ENCODE measurements at regions not wholly inside any gene's neighbourhood (a gene's known extent, or its start where the extent isn't known, plus 50 kb on each side); places are given as distances from the start of the nearest gene placed in this dataset.

GRCh38 chr2:38224181-38224580 lies 148.2 kb upstream of the CYP1B1 start:
- no peak overlapping the region for H3K4me3 ChIP-seq (IDR thresholded peaks at IDR 0.05; ENCODE audit: insufficient read depth, low read depth, low read length)
- H3K79me2 ChIP-seq (ENCODE audit: insufficient read depth, low read depth), result no peaks in the 10 kb centered on the region
- no peaks in the 10 kb centered on the region for H3K4me1 ChIP-seq (ENCODE audit: low read depth, poor library complexity, severe bottlenecking)
- no peak overlapping the region for H3K27ac ChIP-seq
- H3K4me2 ChIP-seq, result no peak overlapping the region
- H3K36me3 ChIP-seq (ENCODE audit: insufficient read depth), result no peaks in the 10 kb centered on the region
- H3K27me3 ChIP-seq (ENCODE audit: insufficient read depth, low read depth), result no peaks in the 10 kb centered on the region
- H3K9ac ChIP-seq, result no peak overlapping the region
- no peak overlapping the region for H2AFZ ChIP-seq (ENCODE audit: low read depth)
- TF ChIP-seq CTCF (conservative IDR thresholded peaks at IDR 0.05; ENCODE audit: low read depth, low read length), result no peak
- no peaks in the 10 kb centered on the region for H4K20me1 ChIP-seq (ENCODE audit: insufficient read depth)

GRCh38 chr2:38223256-38223655 lies 147.3 kb upstream of the CYP1B1 start:
- no peaks in the 10 kb centered on the region for H4K20me1 ChIP-seq (ENCODE audit: insufficient read depth)
- no peak overlapping the region for H3K9ac ChIP-seq
- H3K27me3 ChIP-seq (ENCODE audit: insufficient read depth, low read depth), result no peaks in the 10 kb centered on the region
- no peaks in the 10 kb centered on the region for H3K4me1 ChIP-seq (ENCODE audit: low read depth, poor library complexity, severe bottlenecking)
- H3K4me3 ChIP-seq (IDR thresholded peaks at IDR 0.05; ENCODE audit: insufficient read depth, low read depth, low read length), result no peak overlapping the region
- no peak overlapping the region for H2AFZ ChIP-seq (ENCODE audit: low read depth)
- H3K36me3 ChIP-seq (ENCODE audit: insufficient read depth), result no peaks in the 10 kb centered on the region
- H3K79me2 ChIP-seq (ENCODE audit: insufficient read depth, low read depth), result no peaks in the 10 kb centered on the region
- no peak overlapping the region for H3K27ac ChIP-seq
- no peak overlapping the region for H3K4me2 ChIP-seq
- TF ChIP-seq CTCF (conservative IDR thresholded peaks at IDR 0.05; ENCODE audit: low read depth, low read length), result no peak

- H2AFZ ChIP-seq (ENCODE audit: low read depth), result no peak overlapping the region
- no peaks in the 10 kb centered on the region for H4K20me1 ChIP-seq (ENCODE audit: insufficient read depth)
- no peak overlapping the region for H3K4me3 ChIP-seq (IDR thresholded peaks at IDR 0.05; ENCODE audit: insufficient read depth, low read depth, low read length)
- H3K79me2 ChIP-seq (ENCODE audit: insufficient read depth, low read depth), result no peaks in the 10 kb centered on the region
- H3K4me1 ChIP-seq (ENCODE audit: low read depth, poor library complexity, severe bottlenecking), result no peaks in the 10 kb centered on the region
- no peak overlapping the region for H3K27ac ChIP-seq
- no peak for TF ChIP-seq CTCF (conservative IDR thresholded peaks at IDR 0.05; ENCODE audit: low read depth, low read length)
- H3K4me2 ChIP-seq, result no peak overlapping the region
- H3K9ac ChIP-seq, result no peak overlapping the region
- no peaks in the 10 kb centered on the region for H3K27me3 ChIP-seq (ENCODE audit: insufficient read depth, low read depth)
- no peaks in the 10 kb centered on the region for H3K36me3 ChIP-seq (ENCODE audit: insufficient read depth)
Measured at GRCh38 chr2:38220164-38220563, 144.2 kb upstream of the CYP1B1 start.

- TF ChIP-seq CTCF (conservative IDR thresholded peaks at IDR 0.05; ENCODE audit: low read depth, low read length), result no peak
- Histone ChIP-seq H3K27me3 (ENCODE audit: insufficient read depth, low read depth) (no peaks in the 10 kb centered on the region), H3K9ac (no peak overlapping the region), H4K20me1 (ENCODE audit: insufficient read depth) (no peaks in the 10 kb centered on the region), H3K36me3 (ENCODE audit: insufficient read depth) (no peaks in the 10 kb centered on the region), H3K79me2 (ENCODE audit: insufficient read depth, low read depth) (no peaks in the 10 kb centered on the region), H2AFZ (ENCODE audit: low read depth) (no peak overlapping the region), H3K4me1 (ENCODE audit: low read depth, poor library complexity, severe bottlenecking) (no peaks in the 10 kb centered on the region), H3K4me3 (IDR thresholded peaks at IDR 0.05; ENCODE audit: insufficient read depth, low read depth, low read length) (no peak overlapping the region), H3K27ac (no peak overlapping the region), H3K4me2 (no peak overlapping the region)
Measured at GRCh38 chr2:38218995-38219394, 143.0 kb upstream of the CYP1B1 start.

- H3K27me3 ChIP-seq (ENCODE audit: insufficient read depth, low read depth), result no peaks in the 10 kb centered on the region
- H2AFZ ChIP-seq (ENCODE audit: low read depth), result no peak overlapping the region
- H3K79me2 ChIP-seq (ENCODE audit: insufficient read depth, low read depth), result no peaks in the 10 kb centered on the region
- no peak for TF ChIP-seq CTCF (conservative IDR thresholded peaks at IDR 0.05; ENCODE audit: low read depth, low read length)
- H3K4me2 ChIP-seq, result no peak overlapping the region
- H3K4me1 ChIP-seq (ENCODE audit: low read depth, poor library complexity, severe bottlenecking), result no peaks in the 10 kb centered on the region
- no peak overlapping the region for H3K4me3 ChIP-seq (IDR thresholded peaks at IDR 0.05; ENCODE audit: insufficient read depth, low read depth, low read length)
- no peak overlapping the region for H3K9ac ChIP-seq
- H4K20me1 ChIP-seq (ENCODE audit: insufficient read depth), result no peaks in the 10 kb centered on the region
- H3K27ac ChIP-seq, result no peak overlapping the region
- no peaks in the 10 kb centered on the region for H3K36me3 ChIP-seq (ENCODE audit: insufficient read depth)
Measured at GRCh38 chr2:38218591-38218991, 142.6 kb upstream of the CYP1B1 start.
